ENCODE measurements at regions not wholly inside any gene's neighbourhood (a gene's known extent, or its start where the extent isn't known, plus 50 kb on each side); places are given as distances from the start of the nearest gene placed in this dataset.
"Not testable (repeated sequence)": the region's sequence is repeated elsewhere in the genome, so short reads cannot be mapped to it uniquely, and the experiment has no call there.

DNA sequence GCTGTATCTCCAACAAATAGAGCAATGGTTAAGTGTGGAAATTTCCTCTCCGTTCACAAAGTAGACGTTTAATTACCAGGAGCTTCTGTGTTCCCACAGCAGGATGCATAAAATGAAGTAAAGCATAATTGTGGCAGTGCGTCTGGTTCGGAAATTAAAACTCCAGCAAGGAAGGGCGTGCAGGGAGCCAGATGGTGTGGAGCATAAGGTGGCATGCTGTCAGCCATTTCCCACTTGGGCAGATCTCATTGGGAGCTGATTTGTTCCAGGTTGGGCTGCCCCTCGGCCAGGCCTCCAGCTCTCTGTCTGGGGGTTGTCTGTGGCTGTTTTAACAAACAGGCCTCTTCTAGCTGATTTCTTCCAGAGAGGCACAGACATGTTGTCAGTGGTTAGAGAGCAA, 182.1 kb upstream of the CLNK start:
- ChIA-PET POLR2A (no interaction called here), CTCF (no interaction called here)

DNA sequence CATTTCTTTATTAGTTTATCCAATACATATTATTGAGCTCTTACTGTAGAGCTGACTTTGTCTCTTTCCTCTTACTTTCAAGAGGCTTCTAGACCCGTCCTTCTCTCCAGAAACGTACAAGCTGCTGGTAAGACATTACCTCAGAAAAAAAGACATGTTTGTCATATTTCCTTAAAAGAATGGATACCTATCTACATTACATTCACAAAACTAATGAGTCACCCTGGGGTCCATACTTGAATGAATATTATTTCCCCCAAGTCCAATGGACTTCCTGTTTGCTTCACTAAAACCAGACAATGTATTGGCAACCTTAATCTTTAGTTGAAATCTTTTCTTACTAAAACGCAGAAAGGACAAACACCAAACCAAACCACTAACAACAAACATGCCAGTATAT, 176.5 kb upstream of the CLNK start:
- POLR2A ChIA-PET: no interaction called here
- CTCF ChIA-PET: no interaction called here

- CTCF ChIA-PET: no interaction called here
- POLR2A ChIA-PET: no interaction called here
Measured at GRCh38 chr4:10856271-10856782, 171.8 kb upstream of the CLNK start.

- CTCF ChIA-PET: no interaction called here
- POLR2A ChIA-PET: no interaction called here
Measured at GRCh38 chr4:10853196-10853595, 168.6 kb upstream of the CLNK start.

DNA sequence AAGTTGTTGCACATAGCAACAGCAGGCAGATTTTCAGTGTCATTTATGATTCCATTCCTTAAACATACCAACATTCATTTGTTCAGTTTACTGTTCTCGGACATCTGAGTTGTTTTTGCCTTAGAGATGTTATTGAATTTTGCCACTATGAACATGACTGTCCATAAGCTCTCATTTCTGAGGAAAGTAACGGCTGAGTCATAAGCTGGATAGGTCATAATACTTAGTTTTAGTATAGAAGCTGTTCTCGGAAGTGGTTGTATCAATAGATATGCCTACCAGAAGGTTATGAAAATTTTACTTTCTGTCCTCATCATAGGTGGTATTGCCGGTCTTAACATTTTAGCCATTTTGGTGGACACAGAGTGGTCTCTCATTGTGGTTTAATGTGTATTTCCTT, 157.1 kb upstream of the CLNK start:
- CTCF ChIA-PET: no interaction called here
- POLR2A ChIA-PET: no interaction called here

DNA sequence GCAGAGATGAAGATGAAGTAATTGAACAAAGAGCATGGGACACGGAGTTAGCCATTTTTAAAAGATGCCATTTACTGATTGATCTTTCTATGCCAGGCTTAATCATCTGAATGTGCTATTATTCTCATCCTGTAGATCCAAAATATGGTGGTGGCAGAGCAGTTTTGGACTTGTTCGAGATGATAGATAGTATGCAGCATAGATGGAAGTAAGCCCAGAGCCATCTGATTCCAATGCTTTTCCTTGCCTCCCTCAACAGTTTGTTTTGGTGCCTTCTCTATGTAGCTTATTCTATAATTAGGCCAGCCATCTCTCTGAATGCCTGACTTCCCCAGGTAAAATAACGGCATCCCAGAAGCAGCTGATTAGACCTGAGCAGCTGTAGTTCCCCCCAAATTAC, 152.6 kb upstream of the CLNK start:
- POLR2A ChIA-PET: no interaction called here
- CTCF ChIA-PET: no interaction called here

GRCh38 chr4:10832806-10833628, 148.4 kb upstream of the CLNK start:
- ChIA-PET CTCF (no interaction called here), POLR2A (no interaction called here)

GRCh38 chr4:10831727-10832408, 147.3 kb upstream of the CLNK start:
- CTCF ChIA-PET: no interaction called here
- POLR2A ChIA-PET: no interaction called here

DNA sequence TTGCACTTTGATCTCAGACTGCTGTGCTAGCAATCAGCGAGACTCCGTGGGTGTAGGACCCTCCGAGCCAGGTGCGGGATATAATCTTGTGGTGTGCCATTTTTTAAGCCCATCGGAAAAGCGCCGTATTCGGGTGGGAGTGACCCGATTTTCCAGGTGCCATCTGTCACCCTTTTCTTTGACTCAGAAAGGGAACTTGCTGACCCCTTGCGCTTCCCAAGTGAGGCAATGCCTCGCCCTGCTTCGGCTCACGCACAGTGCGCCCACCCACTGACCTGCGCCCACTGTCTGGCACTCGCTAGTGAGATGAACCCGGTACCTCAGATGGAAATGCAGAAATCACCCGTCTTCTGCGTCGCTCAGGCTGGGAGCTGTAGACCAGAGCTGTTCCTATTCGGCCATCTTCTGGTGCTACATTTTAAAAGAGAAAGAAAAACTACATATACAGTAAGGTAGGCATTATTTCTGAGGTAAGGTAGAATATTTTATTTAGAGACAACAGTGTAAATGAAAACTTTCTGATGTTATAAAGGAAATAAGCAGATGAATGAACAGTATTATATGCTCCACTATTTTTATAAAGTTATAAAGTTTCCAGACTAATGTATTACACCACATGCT, 144.5 kb upstream of the CLNK start:
- POLR2A ChIA-PET, CTCF ChIA-PET: not testable (repeated sequence)

GRCh38 chr4:10821826-10822225, 137.3 kb upstream of the CLNK start:
- ChIA-PET CTCF (no interaction called here), POLR2A (no interaction called here)

DNA sequence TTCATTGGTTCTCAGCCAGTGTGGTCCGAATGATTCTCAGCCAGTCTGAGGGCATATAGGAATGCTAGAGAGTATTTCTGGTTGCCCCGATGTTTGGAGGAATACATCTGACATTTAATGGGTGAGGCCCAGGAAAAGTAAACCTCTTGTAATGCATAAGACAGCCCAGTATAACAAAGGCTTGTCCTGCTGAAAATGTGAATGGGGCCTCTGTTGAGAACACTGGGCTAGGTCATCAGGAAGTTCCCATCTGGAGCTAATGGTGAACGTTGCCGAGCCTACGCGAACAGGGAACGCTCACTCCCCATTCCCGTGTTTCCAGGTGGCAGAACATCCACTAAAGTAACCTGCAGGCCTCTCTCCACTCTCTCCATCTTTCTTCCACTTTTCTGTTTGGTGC, 132.0 kb upstream of the CLNK start:
- ChIA-PET CTCF (no interaction called here), POLR2A (no interaction called here)

- ChIA-PET CTCF (no interaction called here), POLR2A (no interaction called here)
Measured at GRCh38 chr4:10811991-10812390, 127.4 kb upstream of the CLNK start.

DNA sequence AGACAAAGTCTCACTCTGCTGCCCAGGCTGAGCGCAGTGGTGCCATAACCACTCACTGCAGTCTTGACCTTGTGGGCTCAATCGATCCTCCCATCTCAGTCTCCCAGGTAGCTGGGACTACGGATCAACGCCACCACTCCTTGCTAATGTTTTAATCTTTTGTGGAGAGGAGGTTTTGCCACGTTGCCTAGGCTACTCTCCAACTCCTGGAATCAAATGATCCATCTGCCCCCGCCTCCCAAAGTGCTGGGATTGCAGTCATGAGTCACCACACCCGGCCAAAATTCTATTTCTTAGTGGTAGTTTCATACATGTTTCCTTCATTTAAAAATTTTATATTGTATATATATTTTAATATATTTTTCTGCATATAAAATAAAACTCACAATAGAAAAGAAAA, 125.8 kb upstream of the CLNK start:
- ChIA-PET CTCF (no interaction called here), POLR2A (no interaction called here)

DNA sequence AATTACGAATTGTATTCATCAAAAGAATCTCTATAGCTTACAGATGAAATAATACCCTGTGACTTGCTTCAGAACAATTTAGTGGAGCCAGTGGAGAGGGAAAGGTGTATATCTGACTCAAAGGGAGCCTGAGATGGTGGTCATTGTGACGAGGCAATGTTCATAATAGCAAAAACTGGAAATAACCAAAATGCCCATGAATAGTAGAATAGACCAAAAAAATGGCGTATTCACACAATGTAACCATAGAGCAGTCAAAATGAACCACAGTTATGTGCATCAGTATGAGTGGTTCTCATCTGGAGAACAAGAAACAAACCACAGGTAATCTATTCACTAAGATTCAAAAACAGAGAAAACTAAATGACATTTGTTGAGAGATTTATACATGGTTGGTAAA, 125.3 kb upstream of the CLNK start:
- CTCF ChIA-PET: no interaction called here

DNA sequence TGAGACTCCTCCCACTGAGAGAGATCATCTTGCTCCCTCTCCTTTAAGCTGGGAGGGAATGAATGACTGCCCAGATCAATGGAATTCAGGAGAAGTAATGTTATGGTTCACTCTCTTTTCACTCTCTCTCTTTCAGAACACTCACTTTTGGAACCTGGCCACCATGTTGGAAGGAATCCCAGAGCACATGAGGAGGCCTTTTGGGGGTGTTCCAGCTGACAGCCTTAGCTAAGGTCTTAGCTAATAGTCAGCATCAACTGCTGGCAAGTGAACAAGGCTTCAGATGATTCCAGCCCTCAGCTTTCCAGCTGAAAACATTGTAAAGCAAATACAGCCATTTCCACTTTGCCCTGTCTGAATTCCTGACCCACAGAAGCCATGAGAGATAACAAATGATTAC, 124.0 kb upstream of the CLNK start:
- POLR2A ChIA-PET: no interaction called here
- CTCF ChIA-PET: no interaction called here

More for the DNA sequence above, 125.3 kb upstream of the CLNK start:
- POLR2A ChIA-PET: no interaction called here

DNA sequence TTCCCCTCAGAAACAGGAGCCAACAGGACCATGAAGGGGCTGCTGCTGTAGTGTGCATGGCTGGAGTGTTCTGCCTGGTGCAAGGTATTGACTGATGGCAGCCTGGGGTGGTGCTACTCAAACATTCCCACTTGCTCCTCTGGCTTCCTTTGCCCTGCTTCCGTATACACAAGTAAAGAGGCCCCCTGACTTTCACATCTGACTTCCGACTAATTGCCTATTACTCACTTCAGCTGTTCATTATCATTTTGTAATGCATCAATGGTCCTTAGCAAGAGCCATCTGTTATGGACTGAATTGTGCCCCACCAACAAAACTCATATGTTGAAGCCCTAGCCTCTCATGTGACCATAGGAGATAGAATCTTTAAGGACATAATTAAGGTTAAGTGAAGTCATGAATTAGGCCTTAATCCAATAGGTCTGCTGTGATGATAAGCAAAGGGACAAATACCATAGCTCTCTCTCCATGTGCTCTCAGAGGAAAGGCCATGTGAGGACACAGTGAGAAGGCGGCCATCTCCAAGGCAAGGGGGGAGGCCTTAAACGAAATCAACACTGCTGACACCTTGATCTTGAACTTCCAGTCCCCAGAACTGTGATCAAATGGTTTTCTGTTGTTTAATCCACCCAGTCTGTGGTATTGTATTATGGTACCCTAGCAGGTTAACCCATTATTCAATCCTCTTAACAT, 122.5 kb upstream of the CLNK start:
- ChIA-PET CTCF (no interaction called here), POLR2A (no interaction called here)

DNA sequence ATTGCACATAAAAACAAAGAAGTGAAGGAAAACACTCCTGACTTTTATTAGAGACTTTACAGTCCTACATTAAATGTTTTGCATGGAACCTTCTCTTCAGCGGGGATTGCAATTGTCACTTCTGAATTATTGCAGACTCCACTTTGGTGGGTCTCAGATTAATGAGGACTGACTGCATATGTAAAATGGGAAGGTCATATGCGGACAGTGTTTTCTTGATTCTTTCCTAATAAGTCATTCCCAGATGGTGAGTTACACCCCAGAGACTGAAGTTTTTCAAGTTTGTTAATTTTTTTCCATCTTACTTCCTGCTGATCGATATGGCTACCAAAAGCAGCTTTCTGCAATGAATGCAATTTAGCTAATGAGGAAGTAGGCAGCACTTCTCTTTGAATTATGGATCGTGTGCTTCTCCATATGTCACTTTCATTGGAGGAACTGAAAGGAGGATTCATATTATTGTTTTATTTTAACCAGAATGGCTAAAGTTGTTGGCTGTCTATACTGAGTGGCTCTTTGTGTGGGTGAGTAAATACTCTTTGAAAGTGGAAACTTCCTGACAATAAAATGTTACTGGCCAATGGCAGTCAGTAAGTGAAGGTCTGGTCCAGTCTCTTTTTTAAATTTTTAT, 119.3 kb upstream of the CLNK start:
- CTCF ChIA-PET: no interaction called here
- POLR2A ChIA-PET: no interaction called here

DNA sequence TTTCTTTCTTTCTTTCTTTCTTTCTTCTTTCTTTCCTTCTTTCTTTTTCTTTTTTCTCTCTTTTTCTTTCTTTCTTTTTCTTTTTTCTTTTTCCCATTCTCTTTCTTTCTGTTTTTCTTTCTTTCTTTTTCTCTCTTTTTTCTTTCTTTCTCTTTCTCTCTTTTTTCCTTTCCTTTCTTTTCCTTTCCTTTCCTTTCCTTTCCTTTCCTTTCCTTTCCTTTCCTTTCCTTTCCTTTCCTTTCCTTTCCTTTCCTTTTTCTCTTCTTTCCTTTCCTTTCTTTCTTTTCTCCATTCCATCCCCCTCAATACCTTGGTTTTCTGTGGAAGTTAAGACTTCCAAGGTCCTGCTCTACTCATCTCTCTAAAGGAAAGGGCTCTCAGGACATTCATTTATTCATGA, 102.8 kb upstream of the CLNK start:
- POLR2A ChIA-PET: no interaction called here
- CTCF ChIA-PET: no interaction called here

DNA sequence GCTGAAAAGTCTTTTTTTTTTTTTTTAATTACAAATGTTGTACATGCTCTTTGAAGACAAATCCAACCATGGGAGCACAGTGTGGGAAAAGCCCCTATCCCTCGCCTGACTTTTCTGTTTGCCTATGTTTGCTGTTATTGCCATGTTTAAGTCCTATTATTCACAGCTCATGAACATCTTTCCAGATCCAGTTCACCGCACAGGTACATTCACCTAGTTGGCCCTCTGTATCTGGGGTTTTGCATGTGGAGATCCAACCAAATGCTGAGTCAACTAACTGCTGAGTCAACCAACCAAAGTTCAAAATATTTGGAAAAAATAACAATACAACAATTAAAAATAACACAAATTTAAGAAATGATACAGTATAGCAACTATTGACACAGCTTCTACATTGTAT, 100.1 kb upstream of the CLNK start:
- POLR2A ChIA-PET: no interaction called here
- CTCF ChIA-PET: no interaction called here

GRCh38 chr4:10783351-10783750, 98.8 kb upstream of the CLNK start:
- CTCF ChIA-PET: no interaction called here
- POLR2A ChIA-PET: no interaction called here

DNA sequence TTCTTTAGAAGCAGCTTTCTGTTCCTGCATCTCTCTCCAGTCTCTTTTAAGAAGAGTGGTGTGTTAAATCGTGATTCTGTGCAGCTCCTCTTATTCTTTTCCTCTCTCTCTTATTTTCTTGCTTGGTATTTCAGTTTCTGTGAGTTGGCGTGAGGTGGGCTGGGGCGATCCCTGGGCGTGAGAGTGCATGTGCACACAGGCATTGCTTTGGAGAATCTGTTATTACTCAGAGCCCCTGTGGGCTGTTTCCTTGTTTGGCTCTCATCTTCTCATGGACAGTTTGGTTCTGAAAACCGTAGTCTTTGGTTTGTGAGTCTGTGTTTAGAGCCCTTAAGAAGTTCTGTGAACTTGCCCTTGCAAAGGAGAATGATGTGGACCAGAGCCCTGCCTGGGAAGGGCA, 97.2 kb upstream of the CLNK start:
- POLR2A ChIA-PET: no interaction called here
- CTCF ChIA-PET: no interaction called here
